Hematopoietic multipotent progenitor cell treated with erythropoietin and hydrocortisone succinate and interleukin-3 and kit ligand, for 4 days (in vitro differentiated cells): ENCODE measurements at regions not wholly inside any gene's neighbourhood (a gene's known extent, or its start where the extent isn't known, plus 50 kb on each side); places are given as distances from the start of the nearest gene placed in this dataset.

Source experiments
- DNase-seq: peaks from one replicate; pipeline ENCODE4 v3.0.0-alpha.2; 2015

GRCh38 chr4:145345401-145345800 is 136.3 kb upstream of the SMAD1 start:
- DNase-seq = no peak

DNA sequence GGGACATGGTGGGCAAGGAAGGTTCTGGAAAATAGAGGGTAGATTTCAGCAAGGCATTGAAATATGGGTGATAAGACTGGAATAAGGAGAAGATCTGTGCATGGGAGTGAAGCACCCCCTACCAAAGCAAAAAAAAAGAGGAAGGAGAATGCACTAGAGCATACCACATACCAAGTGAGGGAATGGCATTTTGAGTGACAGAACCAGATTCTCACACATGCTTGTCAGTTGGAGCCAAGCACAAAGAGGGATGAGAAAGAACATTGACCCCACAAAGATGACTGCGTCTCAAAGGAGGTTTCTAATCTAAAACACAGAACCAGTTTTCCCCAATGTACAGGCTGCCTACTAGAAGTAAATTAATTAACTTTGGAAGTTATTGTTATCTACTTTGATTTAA is 140.3 kb upstream of the SMAD1 start:
- DNase-seq = peak; percentile 4

DNA sequence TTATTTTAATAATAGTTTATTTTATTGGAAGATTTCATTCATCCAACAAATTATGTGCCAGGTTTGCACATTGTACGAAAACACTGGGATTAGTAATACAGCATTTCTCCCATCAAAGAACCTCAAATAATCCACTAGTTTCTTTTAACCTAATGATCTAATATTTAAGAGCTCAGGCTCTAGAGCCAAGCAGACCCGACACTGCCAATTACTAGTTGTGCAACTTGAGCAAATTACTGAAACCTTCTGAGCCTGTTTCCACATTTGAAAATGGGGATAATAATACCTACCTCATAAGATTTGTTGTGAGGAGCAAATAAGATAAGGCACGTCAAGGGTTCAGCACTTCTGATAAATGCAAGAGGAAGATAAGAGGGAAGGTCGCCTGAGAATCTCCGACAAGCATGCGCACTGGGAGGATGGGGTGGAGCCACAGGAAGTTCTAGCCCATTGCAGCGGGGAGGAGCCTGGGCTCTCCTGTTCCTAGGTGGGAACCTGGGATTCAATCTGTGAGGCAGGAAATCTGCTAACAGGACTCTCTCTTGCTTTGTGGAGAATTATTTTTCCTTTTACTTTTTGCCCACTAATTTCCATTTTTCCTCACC is 141.5 kb upstream of the SMAD1 start:
- DNase-seq = no peak

- no peak for DNase-seq
These were observed 142.5 kb upstream of the SMAD1 start for GRCh38 chr4:145339075-145339725.

DNA sequence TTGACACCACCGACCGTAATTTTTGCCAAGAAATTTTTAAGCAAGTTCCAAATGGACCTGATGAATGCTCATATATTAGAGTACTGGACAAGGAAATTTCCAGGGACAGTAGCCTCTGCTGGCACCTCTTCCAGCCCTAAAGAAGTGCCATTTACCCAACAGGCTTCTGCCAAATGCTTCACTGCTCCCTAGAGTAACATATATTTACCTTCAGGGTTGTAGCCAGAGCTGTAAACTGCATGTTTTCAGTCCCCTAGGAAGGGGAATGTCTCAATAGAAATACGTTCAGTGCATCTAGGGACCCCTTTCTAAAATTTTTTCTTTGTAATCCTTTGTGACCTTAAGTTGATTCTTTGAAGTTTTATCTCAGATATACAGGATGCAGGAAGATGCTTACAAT is 143.1 kb upstream of the SMAD1 start:
- no peak for DNase-seq

DNA sequence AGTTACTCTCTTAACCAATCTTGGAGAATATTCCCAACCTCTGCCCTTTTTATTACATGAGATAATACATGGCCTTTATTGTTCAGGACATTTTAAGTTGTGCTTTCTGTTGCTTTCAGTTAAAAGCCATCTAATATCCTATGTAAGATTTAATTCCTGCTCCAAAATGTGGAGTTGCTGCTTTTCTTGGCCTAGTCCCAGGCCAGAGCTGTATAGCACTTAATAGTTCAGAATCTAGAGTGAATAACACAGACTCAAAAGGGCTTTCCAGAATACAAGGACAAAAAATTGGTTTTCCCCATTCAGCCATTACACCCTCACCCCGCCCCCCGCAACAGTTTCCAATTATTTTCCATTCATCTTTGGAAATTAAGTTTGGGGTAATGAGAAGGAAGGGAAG is 144.3 kb upstream of the SMAD1 start:
- no peak for DNase-seq

- DNase-seq = no peak
These were observed 147.9 kb upstream of the SMAD1 start for GRCh38 chr4:145333786-145334185.

GRCh38 chr4:145326491-145326890 is 146.1 kb upstream of the OTUD4 start:
- DNase-seq = no peak

GRCh38 chr4:145324161-145324560 is 143.8 kb upstream of the OTUD4 start:
- DNase-seq = no peak

- DNase-seq = no peak
These were observed 139.9 kb upstream of the OTUD4 start for GRCh38 chr4:145320294-145320693.

DNA sequence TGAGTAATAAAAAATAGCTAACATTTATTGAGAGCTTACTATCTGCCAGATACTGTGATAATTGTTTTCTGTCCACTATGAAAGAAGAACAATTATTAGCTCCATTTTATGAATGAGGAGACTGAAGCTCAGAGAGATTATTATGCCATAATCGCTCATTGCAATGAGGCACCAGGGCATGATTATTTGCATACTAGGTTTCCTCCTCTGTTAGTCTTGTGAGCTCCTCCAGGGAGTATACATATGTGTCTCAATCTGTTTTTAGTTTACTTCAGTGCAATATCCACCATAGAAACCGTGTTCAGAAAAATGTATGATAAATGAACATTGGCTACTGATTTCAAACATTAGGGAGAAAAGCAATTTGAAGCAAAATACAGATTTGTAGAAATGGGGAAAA is 139.4 kb upstream of the OTUD4 start:
- no peak for DNase-seq

GRCh38 chr4:145316897-145317574 is 136.6 kb upstream of the OTUD4 start:
- DNase-seq = no peak

DNA sequence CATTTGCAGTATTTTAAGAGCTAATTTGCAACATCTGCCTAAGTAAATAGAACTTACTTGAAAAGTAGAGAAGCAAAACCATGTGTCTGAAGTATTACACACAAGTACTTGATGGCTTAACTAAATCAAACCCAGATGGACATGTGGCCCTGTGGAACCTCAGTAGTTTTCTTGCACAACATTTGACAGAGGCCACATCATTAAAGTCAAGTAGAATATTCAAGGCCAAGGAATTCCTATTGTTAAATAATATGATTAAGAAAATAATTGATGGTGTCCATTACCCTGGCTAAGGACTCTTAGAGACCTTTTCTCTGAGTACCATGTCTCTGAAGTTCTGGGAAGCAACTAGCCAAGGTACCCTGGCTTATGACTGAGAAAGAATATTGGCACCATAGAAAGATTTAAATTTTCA is 135.4 kb upstream of the OTUD4 start:
- no peak for DNase-seq

- DNase-seq = no peak
These were observed 128.2 kb upstream of the OTUD4 start for GRCh38 chr4:145308598-145308997.

DNA sequence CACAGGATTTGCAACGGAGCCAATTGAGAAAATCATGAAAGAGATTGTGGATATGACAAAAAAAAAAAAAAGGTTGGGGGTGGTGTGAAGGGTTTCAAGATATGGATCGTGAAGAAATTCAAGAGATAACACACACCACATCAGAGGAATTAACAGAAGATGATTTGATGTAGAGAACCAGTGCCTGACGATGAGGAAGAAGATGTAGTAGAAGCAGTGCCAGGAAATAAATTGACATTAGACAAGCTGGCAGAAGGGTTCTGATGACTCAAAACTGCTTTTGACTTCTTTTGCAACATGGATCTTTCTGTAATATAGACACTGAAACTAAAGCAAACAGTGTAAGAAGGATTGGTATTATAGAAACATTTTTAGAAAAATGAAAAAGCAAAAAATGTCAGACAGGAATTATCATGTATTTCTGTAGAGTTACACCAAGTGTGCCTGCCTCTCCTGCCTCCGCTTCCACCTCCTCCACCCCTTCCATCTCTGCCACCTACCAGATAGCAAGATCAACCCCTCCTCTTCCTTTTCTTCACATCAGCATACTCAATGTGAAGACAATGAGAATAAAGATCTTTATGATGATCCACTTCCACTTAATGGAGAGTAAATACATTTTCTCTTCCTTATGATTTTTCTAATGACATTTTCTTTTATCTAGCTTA is 127.5 kb upstream of the OTUD4 start:
- no peak for DNase-seq

DNA sequence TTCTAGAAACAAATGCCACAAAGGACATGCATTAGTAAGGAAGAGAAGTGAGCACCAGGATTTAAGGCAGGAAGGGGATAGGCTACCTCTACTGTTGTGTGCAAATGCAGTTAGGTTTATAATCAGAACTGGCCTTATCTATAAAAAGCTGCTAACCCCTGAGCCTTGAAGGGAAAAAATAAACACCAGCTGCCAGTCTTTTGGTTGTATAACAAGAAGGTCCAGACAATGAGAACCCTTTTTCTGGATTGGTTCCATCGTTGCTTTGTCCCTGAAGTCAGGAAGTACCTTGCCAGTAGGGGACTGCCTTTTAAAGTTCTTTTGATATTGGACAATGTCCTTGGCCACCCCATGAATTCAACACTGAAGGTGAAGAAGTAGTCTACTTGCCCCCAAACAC is 126.7 kb upstream of the OTUD4 start:
- DNase-seq = no peak

GRCh38 chr4:145302725-145303124 is 122.3 kb upstream of the OTUD4 start:
- DNase-seq = no peak

DNA sequence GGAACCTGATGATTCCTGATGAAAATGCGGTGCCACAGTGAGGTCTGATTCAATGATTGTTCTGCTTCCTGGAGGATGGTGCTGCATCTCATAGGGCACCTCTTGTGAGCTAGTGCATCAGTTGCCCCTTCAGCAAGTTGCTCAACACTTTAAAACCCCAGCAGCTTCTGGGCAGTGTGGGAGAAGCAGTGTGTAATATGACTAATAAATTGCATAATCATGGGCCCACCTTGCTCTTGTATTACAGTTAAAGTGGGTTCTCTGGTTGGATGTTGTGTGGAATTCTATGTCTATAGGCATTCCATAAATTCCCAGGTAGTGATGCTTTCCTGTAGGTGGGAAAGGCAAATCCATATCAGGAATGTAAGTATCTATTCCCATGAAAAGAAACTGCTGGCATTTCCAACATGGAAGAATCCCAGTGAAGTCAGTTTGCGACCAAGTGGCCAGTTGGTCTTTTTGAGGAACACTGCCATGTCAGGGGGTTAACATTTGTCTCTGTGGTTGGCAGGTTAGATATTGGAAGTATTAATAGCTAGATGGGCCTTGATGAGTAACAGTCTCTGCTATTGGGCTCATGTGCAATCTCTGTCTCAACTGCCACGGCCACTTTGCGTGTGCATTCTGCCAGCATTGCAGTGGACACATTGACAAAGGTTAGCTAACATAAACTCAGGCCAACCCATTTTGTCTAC is 121.1 kb upstream of the OTUD4 start:
- DNase-seq = peak; percentile 3

DNA sequence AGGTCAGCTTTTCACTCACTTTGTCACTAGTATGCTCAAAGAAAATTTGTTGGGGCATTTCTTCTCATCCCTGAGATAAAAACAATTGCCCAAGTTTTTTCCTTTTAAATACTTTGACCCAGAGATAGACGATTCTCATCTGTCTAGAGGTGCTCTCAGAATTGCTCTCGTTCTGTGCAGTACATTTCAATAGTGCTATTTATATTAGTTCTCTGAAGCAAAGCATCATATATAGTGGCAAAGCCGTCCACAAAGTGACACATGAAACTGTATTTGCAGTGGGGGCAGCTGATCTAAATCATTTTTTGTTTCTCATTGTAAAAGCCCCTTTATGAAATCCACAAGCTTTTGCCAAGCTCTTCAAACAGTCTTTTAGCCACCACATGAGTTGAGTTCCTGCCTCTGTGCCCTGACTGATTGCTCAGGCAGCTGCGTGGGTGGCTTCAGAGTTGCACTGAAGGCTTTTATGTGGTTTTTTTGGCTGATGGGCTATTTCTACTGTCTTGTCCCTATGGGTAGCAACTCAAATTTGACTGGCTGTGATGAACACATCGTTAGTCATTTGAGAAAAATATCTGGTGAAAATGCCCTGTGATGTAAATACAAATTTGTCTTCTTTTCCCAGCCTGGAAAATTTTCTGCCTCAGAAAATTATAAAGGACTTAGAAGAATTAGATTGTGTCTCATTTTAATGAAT is 119.1 kb upstream of the OTUD4 start:
- DNase-seq = no peak

DNA sequence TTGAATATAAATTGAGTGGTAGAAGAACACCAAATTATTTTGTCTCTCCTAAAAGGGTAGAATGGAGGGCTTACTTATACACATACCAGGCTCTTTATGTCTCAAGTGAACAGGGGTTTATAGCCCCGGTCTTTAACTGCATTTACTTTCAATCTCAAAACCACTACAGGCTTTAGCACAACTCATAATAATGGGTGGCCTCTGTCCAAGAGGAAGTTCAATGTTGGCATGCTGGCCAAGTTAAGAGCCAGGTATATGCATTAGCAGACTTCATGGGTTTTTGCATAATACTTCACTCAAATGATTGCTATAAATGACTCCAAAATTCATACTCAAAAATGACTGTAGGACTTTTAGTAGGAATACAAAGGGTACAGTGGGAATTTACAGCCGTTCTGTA is 118.5 kb upstream of the OTUD4 start:
- peak; percentile 22 for DNase-seq

- DNase-seq = no peak
These were observed 117.2 kb upstream of the OTUD4 start for GRCh38 chr4:145297556-145297955.

GRCh38 chr4:145295547-145295946 is 115.2 kb upstream of the OTUD4 start:
- DNase-seq = no peak

- no peak for DNase-seq
These were observed 114.7 kb upstream of the OTUD4 start for GRCh38 chr4:145295122-145295521.
